GM12878 (cell line): ENCODE measurements at regions not wholly inside any gene's neighbourhood (a gene's known extent, or its start where the extent isn't known, plus 50 kb on each side); places are given as distances from the start of the nearest gene placed in this dataset.

Experiments used
- ASH2L ChIP-seq: fragments of 300-600, 200-600 bp; sonication (generic); IDR thresholded peaks from 2 replicates; pipeline ENCODE4 v1.6.1; 2017; ENCODE audit warnings: low read depth, mild to moderate bottlenecking, borderline replicate concordance
- CTCF ChIP-seq, 3 experiments: IDR thresholded peaks in 2 of 3; conservative IDR thresholded peaks in 1 of 3; 2 replicates each; pipeline ENCODE4 v1.5.1; 2011; ENCODE audit warnings: low read depth in 3 of 3, low read length in 3 of 3, mild to moderate bottlenecking in 3 of 3, control low read depth in 2 of 3, moderate library complexity in 2 of 3, inconsistent platforms in 1 of 3, mixed read lengths in 1 of 3; ENCODE audit not compliant: control insufficient read depth in 2 of 3, insufficient read depth in 1 of 3; ENCODE audit errors: extremely low read depth in 1 of 3
- EP300 ChIP-seq, 2 experiments: fragments of 150-350 bp in 1 of 2; IDR thresholded peaks; 2 replicates each; pipeline ENCODE4 v1.6.1; 2011 to 2012; ENCODE audit warnings: low read depth in 2 of 2, low read length in 2 of 2, borderline replicate concordance in 1 of 2, improper control_type of control experiment in 1 of 2, inconsistent platforms in 1 of 2; ENCODE audit not compliant: control insufficient read depth in 1 of 2
- ESRRA ChIP-seq: IDR thresholded peaks from 2 replicates; pipeline ENCODE4 v1.6.1; 2012; ENCODE audit warnings: mild to moderate bottlenecking, low read length, improper control_type of control experiment
- EZH2 ChIP-seq: IDR thresholded peaks from 2 replicates; pipeline ENCODE4 v1.6.1; 2012; ENCODE audit warnings: low read depth, mild to moderate bottlenecking, control low read depth, inconsistent platforms, low read length, borderline replicate concordance; ENCODE audit not compliant: control insufficient read depth
- RELA ChIP-seq: fragments of 450-650 bp; IDR thresholded peaks from 2 replicates; pipeline ENCODE4 v1.8.0; 2014; ENCODE audit warnings: borderline replicate concordance; ENCODE audit not compliant: partially characterized antibody
- SP1 ChIP-seq: IDR thresholded peaks from one replicate; pipeline ENCODE4 v1.6.1; 2011; ENCODE audit warnings: low read depth, low read length
- SREBF1 ChIP-seq: IDR thresholded peaks from 2 replicates; pipeline ENCODE4 v1.6.1; 2012; ENCODE audit warnings: mild to moderate bottlenecking, low read length
- SREBF2 ChIP-seq: IDR thresholded peaks from 2 replicates; pipeline ENCODE4 v1.6.1; 2012; ENCODE audit warnings: mild to moderate bottlenecking, low read length
- SRF ChIP-seq, 2 experiments: IDR thresholded peaks; 2 replicates each; pipeline ENCODE4 v1.6.1; 2011; ENCODE audit warnings: low read depth in 2 of 2, low read length in 2 of 2, mild to moderate bottlenecking in 1 of 2, moderate library complexity in 1 of 2
- TBL1XR1 ChIP-seq: IDR thresholded peaks from 2 replicates; pipeline ENCODE4 v1.6.1; 2012; ENCODE audit warnings: low read depth, low read length, improper control_type of control experiment
- TCF3 ChIP-seq: IDR thresholded peaks from 2 replicates; pipeline ENCODE4 v1.6.1; 2012; ENCODE audit warnings: low read depth, mild to moderate bottlenecking, low read length, borderline replicate concordance; ENCODE audit not compliant: insufficient read depth
- ZNF592 ChIP-seq: fragments of 450-650 bp; IDR thresholded peaks from 2 replicates; pipeline ENCODE4 v1.6.1; 2017; ENCODE audit warnings: mild to moderate bottlenecking, moderate library complexity

- TF ChIP-seq ZNF592 (no peak), CTCF (IDR thresholded peaks at IDR 0.05 in 2 of 3, conservative IDR thresholded peaks at IDR 0.05 in 1 of 3; ENCODE audit: control insufficient read depth in 2 of 3, extremely low read depth in 1 of 3, insufficient read depth in 1 of 3, low read depth in 3 of 3, low read length in 3 of 3) (no peak), SRF (IDR thresholded peaks at IDR 0.05; ENCODE audit: low read depth in 2 of 2, low read length in 2 of 2) (no peak), SP1 (no peak), SREBF1 (no peak), ESRRA (no peak), EZH2 (no peak), EP300 (IDR thresholded peaks at IDR 0.05; ENCODE audit: borderline replicate concordance in 1 of 2, control insufficient read depth in 1 of 2, low read depth in 2 of 2, low read length in 2 of 2) (no peak), RELA (no peak), ASH2L (no peak), TCF3 (no peak), SREBF2 (no peak), TBL1XR1 (no peak)
Measured at GRCh38 chr17:77356109-77356689, 215.4 kb downstream of the SEC14L1 start.
